ENCODE measurements at regions not wholly inside any gene's neighbourhood (a gene's known extent, or its start where the extent isn't known, plus 50 kb on each side); places are given as distances from the start of the nearest gene placed in this dataset.

DNA sequence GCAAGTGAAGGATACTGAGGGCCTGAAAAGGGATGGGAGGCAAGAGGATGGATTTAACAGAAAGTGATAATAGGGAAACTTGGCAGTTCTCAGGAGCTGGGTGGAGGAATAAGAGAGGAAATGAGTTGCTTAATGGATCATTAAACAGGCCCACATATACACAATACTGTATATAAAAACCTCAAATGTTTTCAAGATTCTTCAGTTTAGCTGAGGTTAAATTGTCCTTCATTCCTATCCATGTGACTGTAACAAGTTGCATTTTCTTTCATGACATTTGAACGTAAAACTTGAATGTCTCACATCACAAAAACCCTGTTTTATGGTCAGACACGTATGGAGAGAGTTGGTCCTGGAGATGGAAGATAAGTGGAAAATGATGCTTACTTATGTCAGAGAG is 76.5 kb upstream of the PLAC8 start:
- TF ChIP-seq POLR2A (IDR thresholded peaks at IDR 0.05; ENCODE audit: low read depth, low read length) (no peak), EZH2 (IDR thresholded peaks at IDR 0.05; ENCODE audit: borderline replicate concordance, low read depth, low read length, severe bottlenecking) (no peak), POLR2AphosphoS5 (IDR thresholded peaks at IDR 0.05; ENCODE audit: insufficient read depth, low read depth, low read length) (no peak)
- TF ChIP-seq, protein P1, sequence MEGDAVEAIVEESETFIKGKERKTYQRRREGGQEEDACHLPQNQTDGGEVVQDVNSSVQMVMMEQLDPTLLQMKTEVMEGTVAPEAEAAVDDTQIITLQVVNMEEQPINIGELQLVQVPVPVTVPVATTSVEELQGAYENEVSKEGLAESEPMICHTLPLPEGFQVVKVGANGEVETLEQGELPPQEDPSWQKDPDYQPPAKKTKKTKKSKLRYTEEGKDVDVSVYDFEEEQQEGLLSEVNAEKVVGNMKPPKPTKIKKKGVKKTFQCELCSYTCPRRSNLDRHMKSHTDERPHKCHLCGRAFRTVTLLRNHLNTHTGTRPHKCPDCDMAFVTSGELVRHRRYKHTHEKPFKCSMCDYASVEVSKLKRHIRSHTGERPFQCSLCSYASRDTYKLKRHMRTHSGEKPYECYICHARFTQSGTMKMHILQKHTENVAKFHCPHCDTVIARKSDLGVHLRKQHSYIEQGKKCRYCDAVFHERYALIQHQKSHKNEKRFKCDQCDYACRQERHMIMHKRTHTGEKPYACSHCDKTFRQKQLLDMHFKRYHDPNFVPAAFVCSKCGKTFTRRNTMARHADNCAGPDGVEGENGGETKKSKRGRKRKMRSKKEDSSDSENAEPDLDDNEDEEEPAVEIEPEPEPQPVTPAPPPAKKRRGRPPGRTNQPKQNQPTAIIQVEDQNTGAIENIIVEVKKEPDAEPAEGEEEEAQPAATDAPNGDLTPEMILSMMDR (IDR thresholded peaks at IDR 0.05; ENCODE audit: extremely low read depth in 1 of 2, insufficient read depth in 1 of 2, low read depth in 1 of 2, low read length in 2 of 2): no peak
- TF ChIP-seq, protein P2, sequence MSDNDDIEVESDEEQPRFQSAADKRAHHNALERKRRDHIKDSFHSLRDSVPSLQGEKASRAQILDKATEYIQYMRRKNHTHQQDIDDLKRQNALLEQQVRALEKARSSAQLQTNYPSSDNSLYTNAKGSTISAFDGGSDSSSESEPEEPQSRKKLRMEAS (IDR thresholded peaks at IDR 0.05; ENCODE audit: insufficient read depth, insufficient read length): no peak
